Breast epithelium (tissue), 3 donors: ENCODE measurements at regions not wholly inside any gene's neighbourhood (a gene's known extent, or its start where the extent isn't known, plus 50 kb on each side); places are given as distances from the start of the nearest gene placed in this dataset.

Source experiments
- CTCF ChIP-seq, 3 donors: fragments of 450-650 bp; IDR thresholded peaks; one replicate each; pipeline ENCODE4 v1.5.1; 2016 to 2017; ENCODE audit warnings: antibody characterized with exemption in 3 of 3, mild to moderate bottlenecking in 3 of 3, moderate library complexity in 3 of 3
- POLR2A ChIP-seq: fragments of 450-650 bp; IDR thresholded peaks from one replicate; pipeline ENCODE4 v1.6.1; 2016; ENCODE audit warnings: antibody characterized with exemption, mild to moderate bottlenecking, moderate library complexity

- TF ChIP-seq CTCF (IDR thresholded peaks at IDR 0.05) (no peak), POLR2A (no peak)
These were observed 206.5 kb downstream of the RWDD3 start for GRCh38 chr1:95440511-95440910.
